ENCODE measurements at regions not wholly inside any gene's neighbourhood (a gene's known extent, or its start where the extent isn't known, plus 50 kb on each side); places are given as distances from the start of the nearest gene placed in this dataset.
"Not testable (repeated sequence)": the region's sequence is repeated elsewhere in the genome, so short reads cannot be mapped to it uniquely, and the experiment has no call there.

- Histone ChIP-seq H3K27ac (no peak overlapping the region), H3K36me3 (no peaks in the 10 kb centered on the region), H3K4me3 (ENCODE audit: low read depth in 1 of 2, low read length in 1 of 2) (no peak overlapping the region), H3K27me3 (peaks cover 26% of the 10 kb centered on the region), H3K9me3 (no peaks in the 10 kb centered on the region), H3K4me1 (ENCODE audit: control insufficient read depth in 1 of 2, insufficient read depth in 1 of 2, low read depth in 1 of 2, low read length in 1 of 2) (no peaks in the 10 kb centered on the region)
- TF ChIP-seq, protein P1, sequence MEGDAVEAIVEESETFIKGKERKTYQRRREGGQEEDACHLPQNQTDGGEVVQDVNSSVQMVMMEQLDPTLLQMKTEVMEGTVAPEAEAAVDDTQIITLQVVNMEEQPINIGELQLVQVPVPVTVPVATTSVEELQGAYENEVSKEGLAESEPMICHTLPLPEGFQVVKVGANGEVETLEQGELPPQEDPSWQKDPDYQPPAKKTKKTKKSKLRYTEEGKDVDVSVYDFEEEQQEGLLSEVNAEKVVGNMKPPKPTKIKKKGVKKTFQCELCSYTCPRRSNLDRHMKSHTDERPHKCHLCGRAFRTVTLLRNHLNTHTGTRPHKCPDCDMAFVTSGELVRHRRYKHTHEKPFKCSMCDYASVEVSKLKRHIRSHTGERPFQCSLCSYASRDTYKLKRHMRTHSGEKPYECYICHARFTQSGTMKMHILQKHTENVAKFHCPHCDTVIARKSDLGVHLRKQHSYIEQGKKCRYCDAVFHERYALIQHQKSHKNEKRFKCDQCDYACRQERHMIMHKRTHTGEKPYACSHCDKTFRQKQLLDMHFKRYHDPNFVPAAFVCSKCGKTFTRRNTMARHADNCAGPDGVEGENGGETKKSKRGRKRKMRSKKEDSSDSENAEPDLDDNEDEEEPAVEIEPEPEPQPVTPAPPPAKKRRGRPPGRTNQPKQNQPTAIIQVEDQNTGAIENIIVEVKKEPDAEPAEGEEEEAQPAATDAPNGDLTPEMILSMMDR (IDR thresholded peaks at IDR 0.05) = no peak
Observed at GRCh38 chr1:3998086-3998485, 98.0 kb upstream of the C1orf174 start.

GRCh38 chr1:3999514-3999913, 99.4 kb upstream of the C1orf174 start:
- H3K4me1 ChIP-seq (ENCODE audit: control insufficient read depth in 1 of 2, insufficient read depth in 1 of 2, low read depth in 1 of 2, low read length in 1 of 2); H3K27ac ChIP-seq; H3K9me3 ChIP-seq; H3K36me3 ChIP-seq; H3K4me3 ChIP-seq (ENCODE audit: low read depth in 1 of 2, low read length in 1 of 2): not testable (repeated sequence)
- peaks cover 26% of the 10 kb centered on the region for H3K27me3 ChIP-seq

DNA sequence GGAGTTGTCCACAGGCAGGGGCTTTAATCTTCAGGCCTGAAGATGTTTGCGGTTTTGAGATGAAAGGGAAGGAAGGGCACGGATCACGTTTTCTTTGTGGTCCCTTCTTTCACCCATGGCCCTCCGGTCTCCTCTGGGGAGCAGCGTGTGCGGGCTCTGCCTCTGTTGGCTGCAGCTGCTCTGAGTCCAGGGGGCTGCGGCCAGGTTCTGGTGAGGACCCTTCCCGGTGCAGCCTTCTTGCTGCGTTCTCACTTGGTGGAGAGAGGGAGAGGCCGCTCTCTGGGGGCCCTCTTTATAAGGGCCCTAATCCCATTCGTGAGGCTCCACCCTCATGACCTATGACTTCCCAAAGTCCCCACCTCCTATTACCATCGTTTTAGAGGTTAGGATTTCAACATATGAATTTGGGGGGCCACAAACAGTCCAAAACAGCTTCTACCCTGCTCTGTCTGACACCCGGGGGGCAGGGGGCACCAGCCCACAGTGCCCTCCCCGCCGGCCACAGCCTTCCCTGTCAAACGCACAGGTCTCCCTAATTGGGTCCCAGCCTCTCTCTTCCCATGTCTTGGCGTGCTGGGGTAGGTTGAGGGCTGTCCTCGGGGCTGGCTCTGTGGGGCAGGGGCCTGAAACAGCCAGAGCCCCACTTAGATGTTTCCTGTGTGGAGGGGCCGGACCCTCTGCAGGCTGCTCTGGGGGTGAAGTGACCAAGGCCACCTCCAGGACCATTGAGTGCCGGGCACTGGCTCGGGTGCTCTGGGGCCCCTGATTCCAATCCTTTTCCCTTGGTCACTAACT, 100.1 kb upstream of the C1orf174 start:
- H3K4me3 ChIP-seq (ENCODE audit: low read depth in 1 of 2, low read length in 1 of 2) = no peak overlapping the region
- no peaks in the 10 kb centered on the region for H3K36me3 ChIP-seq
- TF ChIP-seq, protein P1 (IDR thresholded peaks at IDR 0.05) = no peak
- no peak overlapping the region for H3K27ac ChIP-seq
- H3K27me3 ChIP-seq = peaks cover 26% of the 10 kb centered on the region
- H3K4me1 ChIP-seq (ENCODE audit: control insufficient read depth in 1 of 2, insufficient read depth in 1 of 2, low read depth in 1 of 2, low read length in 1 of 2) = no peaks in the 10 kb centered on the region
- H3K9me3 ChIP-seq = no peaks in the 10 kb centered on the region

- H3K9me3 ChIP-seq = no peaks in the 10 kb centered on the region
- H3K27me3 ChIP-seq = peaks cover 26% of the 10 kb centered on the region
- H3K36me3 ChIP-seq = no peaks in the 10 kb centered on the region
- H3K4me1 ChIP-seq (ENCODE audit: control insufficient read depth in 1 of 2, insufficient read depth in 1 of 2, low read depth in 1 of 2, low read length in 1 of 2) = no peaks in the 10 kb centered on the region
- H3K27ac ChIP-seq = no peak overlapping the region
- H3K4me3 ChIP-seq (ENCODE audit: low read depth in 1 of 2, low read length in 1 of 2) = no peak overlapping the region
- TF ChIP-seq, protein P1 (IDR thresholded peaks at IDR 0.05) = no peak
Observed at GRCh38 chr1:4000811-4001251, 100.8 kb upstream of the C1orf174 start.

DNA sequence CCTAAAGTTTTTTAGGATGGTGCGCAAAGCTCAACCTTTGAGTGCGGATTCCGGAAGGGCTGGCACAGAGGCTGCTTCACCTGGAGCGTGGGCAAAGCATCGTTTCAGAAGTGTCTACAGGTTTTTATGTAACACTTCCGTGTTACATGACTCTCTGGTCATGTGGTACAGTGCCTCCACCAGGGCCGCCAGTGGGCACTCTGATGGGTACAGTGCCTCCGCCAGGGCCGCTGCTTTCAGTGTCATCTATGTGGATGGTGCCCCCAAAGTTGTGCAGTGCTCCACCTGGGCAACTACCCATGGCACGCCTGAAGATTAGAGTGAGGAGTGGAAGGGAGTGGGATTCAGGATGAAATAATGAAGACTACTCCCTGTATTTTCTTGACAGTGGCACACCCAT, 101.4 kb upstream of the C1orf174 start:
- Histone ChIP-seq H3K27ac (no peak overlapping the region), H3K4me1 (ENCODE audit: control insufficient read depth in 1 of 2, insufficient read depth in 1 of 2, low read depth in 1 of 2, low read length in 1 of 2) (no peaks in the 10 kb centered on the region), H3K27me3 (peaks cover 26% of the 10 kb centered on the region), H3K9me3 (no peaks in the 10 kb centered on the region), H3K36me3 (no peaks in the 10 kb centered on the region), H3K4me3 (ENCODE audit: low read depth in 1 of 2, low read length in 1 of 2) (no peak overlapping the region)
- TF ChIP-seq, protein P1 (IDR thresholded peaks at IDR 0.05) = no peak

- Histone ChIP-seq H3K27ac (no peak overlapping the region), H3K27me3 (peaks cover 26% of the 10 kb centered on the region), H3K36me3 (no peaks in the 10 kb centered on the region), H3K9me3 (no peaks in the 10 kb centered on the region), H3K4me1 (ENCODE audit: control insufficient read depth in 1 of 2, insufficient read depth in 1 of 2, low read depth in 1 of 2, low read length in 1 of 2) (no peaks in the 10 kb centered on the region), H3K4me3 (ENCODE audit: low read depth in 1 of 2, low read length in 1 of 2) (no peak overlapping the region)
- TF ChIP-seq, protein P1 (IDR thresholded peaks at IDR 0.05) = no peak
Observed at GRCh38 chr1:4002061-4002521, 102.0 kb upstream of the C1orf174 start.

All from neutrophil (primary cell).